Neutrophil (primary cell): ENCODE measurements at regions not wholly inside any gene's neighbourhood (a gene's known extent, or its start where the extent isn't known, plus 50 kb on each side); places are given as distances from the start of the nearest gene placed in this dataset.
A peak's percentile ranks its signal among the peaks of the same experiment; 100 is the strongest.

Experiments used
- H3K27ac ChIP-seq: fragments of 200-600 bp; sonication (generic); 2 replicates; pipeline ENCODE4 v1.5.1; 2016; ENCODE audit warnings: mild to moderate bottlenecking, moderate library complexity
- H3K27me3 ChIP-seq: fragments of 200-600 bp; sonication (generic); 2 replicates; pipeline ENCODE4 v1.6.0; 2016; ENCODE audit warnings: mild to moderate bottlenecking
- H3K36me3 ChIP-seq: fragments of 200-600 bp; sonication (generic); 2 replicates; pipeline ENCODE4 v1.5.1; 2017
- H3K4me1 ChIP-seq, 2 experiments: fragments of 200-600 bp in 1 of 2; sonication (generic) in 1 of 2; 1 replicate in 1 of 2; 2 replicates in 1 of 2; pipeline versions ENCODE4 v1.5.1 to v1.6.1; 2013 to 2016; ENCODE audit warnings: low read depth in 1 of 2, low read length in 1 of 2, mild to moderate bottlenecking in 1 of 2, moderate library complexity in 1 of 2; ENCODE audit not compliant: control insufficient read depth in 1 of 2, insufficient read depth in 1 of 2
- H3K4me3 ChIP-seq, 2 experiments: fragments of 200-600 bp in 1 of 2; sonication (generic) in 1 of 2; 1 replicate in 1 of 2; 2 replicates in 1 of 2; pipeline ENCODE4 v1.5.1; 2013 to 2016; ENCODE audit warnings: low read depth in 1 of 2, low read length in 1 of 2, mild to moderate bottlenecking in 1 of 2, moderate library complexity in 1 of 2
- H3K9me3 ChIP-seq: fragments of 200-600 bp; sonication (generic); 2 replicates; pipeline ENCODE4 v1.5.1; 2016
- TF ChIP-seq, protein P1 (sequence below): fragments of 200-600 bp; sonication (generic); IDR thresholded peaks from 2 replicates; pipeline ENCODE4 v1.5.1; 2016; ENCODE audit warnings: antibody characterized with exemption

DNA sequence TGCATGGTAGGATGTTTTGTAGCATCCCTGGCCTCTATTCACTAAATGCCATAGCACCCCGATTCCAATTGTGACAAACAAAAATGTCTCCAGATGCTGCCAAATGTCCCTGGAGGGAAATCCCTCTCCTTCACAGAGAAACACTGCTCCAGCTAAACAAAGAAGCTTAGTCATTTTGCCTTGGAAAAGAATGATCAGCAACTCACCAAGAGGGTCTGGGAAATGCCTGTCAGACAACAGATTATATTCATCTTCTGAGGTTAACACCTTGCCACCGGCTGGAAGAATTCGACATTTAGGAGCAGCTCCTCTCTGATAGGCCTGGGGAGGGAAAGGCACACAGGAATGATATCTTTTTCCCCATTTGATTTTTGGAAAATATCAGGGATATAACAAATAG, 84.4 kb downstream of the NIBAN1 start:
- TF ChIP-seq, protein P1, sequence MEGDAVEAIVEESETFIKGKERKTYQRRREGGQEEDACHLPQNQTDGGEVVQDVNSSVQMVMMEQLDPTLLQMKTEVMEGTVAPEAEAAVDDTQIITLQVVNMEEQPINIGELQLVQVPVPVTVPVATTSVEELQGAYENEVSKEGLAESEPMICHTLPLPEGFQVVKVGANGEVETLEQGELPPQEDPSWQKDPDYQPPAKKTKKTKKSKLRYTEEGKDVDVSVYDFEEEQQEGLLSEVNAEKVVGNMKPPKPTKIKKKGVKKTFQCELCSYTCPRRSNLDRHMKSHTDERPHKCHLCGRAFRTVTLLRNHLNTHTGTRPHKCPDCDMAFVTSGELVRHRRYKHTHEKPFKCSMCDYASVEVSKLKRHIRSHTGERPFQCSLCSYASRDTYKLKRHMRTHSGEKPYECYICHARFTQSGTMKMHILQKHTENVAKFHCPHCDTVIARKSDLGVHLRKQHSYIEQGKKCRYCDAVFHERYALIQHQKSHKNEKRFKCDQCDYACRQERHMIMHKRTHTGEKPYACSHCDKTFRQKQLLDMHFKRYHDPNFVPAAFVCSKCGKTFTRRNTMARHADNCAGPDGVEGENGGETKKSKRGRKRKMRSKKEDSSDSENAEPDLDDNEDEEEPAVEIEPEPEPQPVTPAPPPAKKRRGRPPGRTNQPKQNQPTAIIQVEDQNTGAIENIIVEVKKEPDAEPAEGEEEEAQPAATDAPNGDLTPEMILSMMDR = no peak
- H3K27me3 ChIP-seq = no peaks in the 10 kb centered on the region
- H3K36me3 ChIP-seq = peaks cover 85% of the 10 kb centered on the region
- H3K4me3 ChIP-seq = no peak overlapping the region
- H3K27ac ChIP-seq = no peak overlapping the region
- H3K9me3 ChIP-seq = no peaks in the 10 kb centered on the region
- peaks cover 7 to 13% of the 10 kb centered on the region in 2 experiments for H3K4me1 ChIP-seq

DNA sequence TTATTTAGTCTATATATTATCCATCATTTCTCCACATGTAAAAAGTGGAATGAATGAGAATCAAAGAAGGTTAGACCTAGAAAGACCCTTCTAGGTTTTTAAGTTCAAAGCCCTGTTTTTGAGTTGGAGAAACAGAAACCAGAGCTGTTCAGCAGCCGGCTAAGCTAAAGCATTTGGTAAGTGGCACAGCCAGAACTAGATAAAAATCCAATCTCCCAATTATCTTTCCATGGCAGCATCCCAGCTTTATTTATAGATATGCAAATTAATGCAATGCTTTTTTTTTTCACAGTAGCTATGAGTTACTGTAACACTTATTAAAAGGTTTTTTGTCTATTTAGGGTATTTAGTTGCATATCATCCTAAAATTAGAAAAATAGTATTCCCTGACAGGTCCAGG, 85.1 kb downstream of the NIBAN1 start:
- Histone ChIP-seq H3K27me3 (no peaks in the 10 kb centered on the region), H3K4me3 (no peak overlapping the region), H3K27ac (no peak overlapping the region), H3K4me1 (peaks cover 10 to 17% of the 10 kb centered on the region in 2 experiments), H3K36me3 (peaks cover 85% of the 10 kb centered on the region), H3K9me3 (no peaks in the 10 kb centered on the region)
- TF ChIP-seq, protein P1 = no peak

DNA sequence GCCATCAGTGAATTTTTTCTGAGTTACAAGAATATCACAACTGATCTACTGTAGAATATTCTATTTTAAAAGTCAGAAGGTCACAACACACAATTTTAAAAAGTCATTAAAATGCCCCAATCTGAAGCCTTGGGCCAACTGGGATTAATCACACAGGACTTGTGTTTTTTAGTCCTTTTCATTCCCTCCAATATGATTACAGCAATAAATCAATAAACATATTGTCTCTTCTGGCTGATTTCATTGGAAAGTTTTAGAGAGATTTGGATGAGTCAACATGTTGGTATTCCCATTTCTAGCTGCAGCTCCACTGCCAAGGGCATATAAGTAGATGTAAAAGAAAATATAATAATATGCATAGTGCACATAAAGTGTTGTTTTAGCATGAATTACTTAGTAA, 85.8 kb downstream of the NIBAN1 start:
- Histone ChIP-seq H3K36me3 (peaks cover 84% of the 10 kb centered on the region), H3K4me1 (peaks cover 10 to 17% of the 10 kb centered on the region in 2 experiments)

DNA sequence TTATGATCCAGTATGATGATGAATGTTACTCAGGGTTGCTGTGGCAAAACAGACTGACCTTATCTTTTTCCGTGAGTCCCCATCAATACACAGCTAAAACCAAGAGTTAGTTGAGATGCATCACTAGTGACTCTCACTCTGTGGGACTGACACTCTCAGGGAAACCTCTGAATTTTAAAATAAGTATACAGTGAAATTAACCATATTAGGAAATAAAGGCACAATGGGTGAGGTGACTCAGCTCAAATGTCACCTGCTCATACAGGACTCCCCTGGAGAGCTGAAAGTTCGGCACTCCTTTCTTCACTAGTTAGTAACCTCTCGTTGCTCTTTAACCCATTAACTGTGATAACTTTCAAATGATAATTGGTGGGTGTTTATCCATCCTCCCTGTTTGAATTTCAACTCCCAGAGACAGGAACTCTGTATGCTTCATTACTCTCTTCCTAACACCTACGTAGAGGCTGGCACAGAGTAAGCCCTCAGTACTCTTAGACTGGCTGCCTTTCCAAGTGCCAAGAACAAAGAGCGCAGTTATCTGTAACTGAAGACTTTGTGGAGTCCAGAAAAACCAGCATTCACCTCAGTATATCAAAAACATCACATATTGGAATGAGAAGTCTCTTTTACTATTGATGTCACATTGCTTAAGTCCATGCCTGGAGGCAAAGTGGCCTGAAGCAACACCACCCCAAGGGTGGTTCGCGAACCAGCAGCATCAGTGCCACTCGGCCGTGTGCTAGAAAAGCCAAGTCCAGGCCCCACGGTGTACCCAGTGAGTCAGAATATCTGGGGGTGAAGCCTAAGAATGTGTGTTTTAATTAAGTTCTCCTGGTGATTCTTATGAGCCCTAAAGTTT, 91.1 kb downstream of the NIBAN1 start:
- H3K4me1 ChIP-seq = peaks cover 22 to 26% of the 10 kb centered on the region in 2 experiments
- no peaks in the 10 kb centered on the region for H3K27me3 ChIP-seq
- TF ChIP-seq, protein P1 = no peak
- no peak overlapping the region for H3K4me3 ChIP-seq
- H3K27ac ChIP-seq = peak overlapping the region; percentile 29
- H3K9me3 ChIP-seq = no peaks in the 10 kb centered on the region
- peaks cover 85% of the 10 kb centered on the region for H3K36me3 ChIP-seq

More for the DNA sequence above, 85.8 kb downstream of the NIBAN1 start:
- TF ChIP-seq, protein P1 = no peak
- Histone ChIP-seq H3K9me3 (no peaks in the 10 kb centered on the region), H3K4me3 (no peak overlapping the region), H3K27me3 (no peaks in the 10 kb centered on the region), H3K27ac (no peak overlapping the region)

DNA sequence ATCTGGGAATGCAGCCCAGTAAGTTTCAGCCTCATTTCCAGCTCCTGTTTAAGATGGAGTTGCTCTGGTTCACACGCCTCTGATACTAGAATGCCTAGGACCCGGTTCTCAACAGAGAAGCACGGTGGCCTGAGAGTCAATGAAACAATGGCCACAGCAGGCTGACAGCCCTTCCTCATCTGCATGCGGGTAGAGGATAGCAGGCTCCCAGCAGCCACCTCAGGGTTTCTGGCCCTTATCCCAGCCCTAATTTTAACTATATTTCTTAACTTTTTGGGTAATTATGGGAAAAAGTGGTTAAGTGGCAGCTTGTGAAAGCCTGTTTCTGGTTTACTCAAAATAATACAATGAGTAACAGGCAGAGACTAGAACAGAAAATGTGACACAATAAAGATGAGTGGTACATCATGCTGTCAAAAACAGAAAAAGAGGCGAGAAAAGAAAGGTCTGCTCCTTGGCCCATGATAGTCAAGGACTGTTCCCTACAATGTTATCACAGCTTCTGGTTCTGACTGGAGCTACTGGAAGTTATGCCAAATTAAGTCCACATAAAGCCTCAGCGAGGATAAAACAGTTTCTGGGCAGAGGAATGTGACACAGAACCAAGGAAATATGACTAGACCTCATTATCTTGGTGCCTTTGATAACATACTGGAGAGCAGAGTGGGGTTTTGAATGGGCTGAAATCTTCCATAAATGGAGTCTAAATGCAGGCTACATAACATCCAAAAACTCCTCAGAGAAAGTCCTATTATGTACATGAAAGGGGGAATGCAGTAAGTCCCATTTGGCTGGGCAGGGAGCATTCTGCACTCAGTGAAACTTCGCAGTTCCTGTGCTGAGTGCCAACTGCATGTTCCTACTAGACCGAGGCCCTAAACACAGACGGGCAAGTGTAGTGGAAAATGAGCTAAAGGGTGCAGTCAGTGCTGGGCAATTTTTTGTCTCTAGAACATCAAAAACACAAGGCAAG, 92.1 kb downstream of the NIBAN1 start:
- peak overlapping the region; percentile 29 for H3K27ac ChIP-seq
- TF ChIP-seq, protein P1 = no peak
- H3K4me3 ChIP-seq = no peak overlapping the region
- no peaks in the 10 kb centered on the region for H3K27me3 ChIP-seq
- no peaks in the 10 kb centered on the region for H3K9me3 ChIP-seq
- H3K4me1 ChIP-seq = peaks cover 22 to 26% of the 10 kb centered on the region in 2 experiments
- H3K36me3 ChIP-seq = peaks cover 75% of the 10 kb centered on the region
